Suppressor macrophage treated with lipopolysaccharide for 1 hour (primary cell): ENCODE measurements at regions not wholly inside any gene's neighbourhood (a gene's known extent, or its start where the extent isn't known, plus 50 kb on each side); places are given as distances from the start of the nearest gene placed in this dataset.
"Not testable (repeated sequence)": the region's sequence is repeated elsewhere in the genome, so short reads cannot be mapped to it uniquely, and the experiment has no call there.

Experiments
- DNase-seq, 3 donors: peaks; one replicate each; pipeline ENCODE4 v3.0.0-alpha.2; 2020 to 2022

- no peak for DNase-seq
These were observed 171.0 kb downstream of the HSD17B3 start for GRCh38 chr9:96130970-96131369.

DNA sequence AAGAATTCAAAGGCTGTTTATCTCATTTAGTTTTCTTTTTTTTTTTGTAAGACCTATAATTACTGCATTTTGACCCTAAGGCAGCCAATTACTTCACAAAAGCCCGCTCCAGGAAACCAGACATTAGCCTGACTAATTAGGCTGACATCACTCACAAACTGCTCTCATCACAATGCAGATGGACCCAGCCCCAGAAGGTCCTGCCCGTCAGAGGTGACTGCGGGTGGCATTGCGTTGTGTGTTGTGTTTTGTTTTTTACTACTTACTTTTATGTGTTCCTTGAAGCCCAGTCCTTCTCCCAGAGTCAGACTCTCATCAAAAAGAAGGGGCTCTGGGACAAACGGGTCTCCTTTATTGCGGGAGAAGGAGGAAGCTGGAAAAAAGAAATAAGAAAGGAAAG, 172.2 kb downstream of the HSD17B3 start:
- no peak for DNase-seq

DNA sequence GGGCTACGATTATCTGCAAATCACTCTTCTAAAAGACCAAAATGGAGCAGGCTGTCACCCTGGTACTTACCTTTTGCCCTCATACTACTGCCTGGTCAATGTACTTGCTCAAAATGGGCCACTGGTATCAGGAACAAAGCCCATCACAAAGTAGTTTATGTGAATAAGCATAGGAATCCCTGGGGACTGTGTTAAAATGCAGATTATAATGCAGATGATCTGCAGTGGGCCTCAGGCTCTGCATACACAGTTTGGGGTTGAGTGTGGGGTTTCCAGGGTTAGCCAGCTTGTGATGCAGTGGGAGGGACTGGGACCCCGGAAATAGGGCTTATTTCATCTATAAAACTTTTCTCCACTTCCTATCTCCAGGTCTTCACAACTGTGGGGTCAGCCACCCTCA, 173.1 kb downstream of the HSD17B3 start:
- no peak for DNase-seq

DNA sequence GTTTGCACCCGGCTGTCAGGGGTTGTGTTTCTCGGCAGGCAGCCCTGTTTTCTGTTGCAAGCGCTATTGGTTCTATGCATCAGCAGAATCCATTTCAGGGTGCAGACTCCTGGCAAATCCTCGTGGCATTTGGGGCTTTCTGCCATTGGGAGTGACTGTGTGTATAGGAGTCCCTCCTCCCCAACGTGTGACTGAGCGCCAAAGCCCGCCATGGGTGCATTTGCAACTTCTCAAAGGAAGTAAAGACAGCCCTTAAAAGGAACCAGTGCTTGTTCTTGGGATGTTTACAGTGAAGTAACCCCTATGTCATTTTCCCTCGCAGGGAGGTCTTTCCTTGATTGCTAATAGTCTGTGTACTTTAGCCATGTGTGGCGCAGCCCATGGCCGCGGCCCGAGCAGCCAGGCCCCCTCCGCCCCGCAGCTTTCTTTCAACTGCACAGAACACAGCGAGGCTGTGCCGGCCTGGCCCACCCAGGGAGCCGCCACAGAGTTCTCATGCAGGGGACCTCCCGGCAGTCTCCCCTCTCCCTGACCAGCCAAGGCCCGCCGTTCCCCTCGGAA, 175.6 kb downstream of the HSD17B3 start:
- DNase-seq, result peak in 1 of 3 donors; percentile 20

DNA sequence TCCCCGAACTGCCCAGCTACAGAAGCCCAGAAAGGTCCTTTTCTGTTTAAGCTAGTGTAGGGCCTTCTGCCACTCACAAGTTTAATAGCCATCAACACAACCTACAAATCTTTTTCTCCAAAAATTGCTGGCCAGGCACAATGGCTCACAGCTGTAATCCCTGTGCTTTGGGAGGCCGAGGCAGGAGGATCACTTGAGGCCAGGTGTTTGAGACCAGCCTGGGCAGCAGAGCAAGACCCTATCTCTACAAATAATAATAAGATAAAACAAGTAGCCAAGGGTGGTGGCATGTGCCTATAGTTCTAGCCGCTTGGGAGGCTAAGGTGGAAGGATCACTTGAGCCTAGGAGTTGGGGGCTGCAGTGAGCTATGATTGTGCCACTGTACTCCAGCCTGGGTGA, 176.4 kb downstream of the HSD17B3 start:
- DNase-seq, result no peak

DNA sequence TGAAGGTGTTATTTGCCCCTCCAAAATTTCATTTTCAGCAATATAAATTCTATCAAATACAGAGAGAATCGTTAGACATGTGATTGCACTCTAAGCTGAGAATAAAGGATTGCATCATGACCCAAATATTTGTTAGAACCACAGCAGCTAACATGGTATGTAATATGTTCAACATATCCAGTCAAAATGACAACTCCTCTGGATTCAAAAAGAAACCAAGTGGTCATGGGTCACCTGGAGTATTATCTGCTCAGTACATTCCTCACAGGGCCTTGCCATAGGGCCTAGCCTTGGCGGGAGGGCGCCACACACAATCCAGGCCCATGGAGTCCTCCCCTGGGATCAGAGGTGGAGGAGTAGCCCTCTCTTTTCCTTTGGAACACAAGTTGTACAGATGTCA, 179.2 kb downstream of the HSD17B3 start:
- no peak for DNase-seq

- no peak for DNase-seq
These were observed 179.7 kb downstream of the HSD17B3 start for GRCh38 chr9:96122282-96122681.

GRCh38 chr9:96121136-96121535, 180.8 kb downstream of the HSD17B3 start:
- no peak for DNase-seq

- DNase-seq, result peak; percentile 79 to 91 (median 86)
These were observed 184.4 kb downstream of the HSD17B3 start for GRCh38 chr9:96117398-96118080.

GRCh38 chr9:96116275-96117064, 185.5 kb downstream of the HSD17B3 start:
- DNase-seq, result peak in 2 of 3 donors; percentile 18 to 36

DNA sequence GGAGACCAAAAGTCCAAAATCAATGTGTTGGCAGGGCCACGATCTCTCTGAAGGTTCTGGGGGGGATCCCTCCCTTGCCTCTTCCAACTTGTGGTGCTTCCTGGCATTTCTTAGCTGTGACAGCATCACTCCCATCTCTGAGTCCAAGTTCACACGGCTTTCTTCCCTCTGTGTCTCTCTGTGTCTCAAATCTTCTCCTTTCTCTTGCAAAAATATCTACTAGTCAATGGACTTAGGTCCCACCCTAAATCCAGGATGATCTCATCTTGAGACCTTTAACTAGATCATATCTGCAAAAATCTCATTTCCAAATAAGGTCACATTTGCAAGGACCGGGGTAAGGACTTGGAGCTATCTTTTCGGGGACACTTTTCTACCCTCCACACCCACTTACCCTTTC, 186.1 kb downstream of the HSD17B3 start:
- no peak for DNase-seq

DNA sequence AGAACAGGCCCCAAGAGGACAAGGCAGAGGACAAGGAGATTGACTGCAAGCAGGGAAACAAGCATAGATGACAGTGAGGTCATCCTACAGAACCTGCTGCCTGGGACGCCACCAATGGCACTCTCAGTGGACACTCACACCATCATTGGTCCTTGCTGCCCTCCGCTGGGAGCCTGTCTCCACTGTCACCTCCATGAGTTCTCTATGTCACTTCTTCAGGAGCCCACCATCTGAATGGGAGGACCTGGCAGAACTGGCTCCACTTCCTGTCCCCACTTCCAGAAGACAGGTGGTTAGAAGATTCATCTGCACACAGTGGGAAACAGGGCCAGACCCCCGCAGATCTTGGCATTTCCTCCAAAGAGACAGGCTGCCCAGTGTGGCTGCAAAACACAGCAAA, 188.9 kb downstream of the HSD17B3 start:
- DNase-seq, result no peak

GRCh38 chr9:96109680-96110351, 192.2 kb downstream of the HSD17B3 start:
- DNase-seq, result peak; percentile 55 to 77 (median 67)

DNA sequence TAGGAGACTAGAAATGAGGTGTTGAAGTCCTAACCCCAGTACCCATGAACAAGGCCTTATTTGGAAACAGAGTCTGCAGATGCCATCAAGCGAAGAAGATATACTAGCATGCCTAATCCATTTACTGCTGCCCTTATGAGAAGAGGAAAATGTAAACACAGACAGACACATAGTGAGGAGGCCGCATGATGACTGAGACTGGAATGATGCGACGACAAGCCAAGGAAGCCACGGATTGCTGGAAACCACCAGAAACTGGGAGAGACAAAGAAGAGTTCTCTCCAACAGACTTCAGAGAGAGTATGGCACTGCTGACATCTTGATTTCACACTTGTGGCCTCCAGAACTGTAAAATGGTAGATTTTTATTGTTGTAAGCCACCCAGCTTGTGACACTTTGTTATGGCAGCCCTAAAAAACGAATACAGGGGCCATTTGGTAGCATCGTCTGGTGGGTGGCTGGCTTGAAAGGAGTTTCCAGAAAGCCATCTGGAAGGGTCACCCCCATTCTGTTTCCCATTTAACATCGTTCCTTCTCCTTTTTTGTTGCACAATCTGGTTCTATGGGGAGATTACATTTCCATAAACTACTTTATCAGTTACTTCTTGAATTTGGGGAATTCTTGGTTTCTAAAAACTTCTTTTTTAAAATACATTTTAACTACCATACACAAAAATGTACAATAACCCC, 193.1 kb downstream of the HSD17B3 start:
- DNase-seq, result peak; percentile 63 to 72 (median 68)

DNA sequence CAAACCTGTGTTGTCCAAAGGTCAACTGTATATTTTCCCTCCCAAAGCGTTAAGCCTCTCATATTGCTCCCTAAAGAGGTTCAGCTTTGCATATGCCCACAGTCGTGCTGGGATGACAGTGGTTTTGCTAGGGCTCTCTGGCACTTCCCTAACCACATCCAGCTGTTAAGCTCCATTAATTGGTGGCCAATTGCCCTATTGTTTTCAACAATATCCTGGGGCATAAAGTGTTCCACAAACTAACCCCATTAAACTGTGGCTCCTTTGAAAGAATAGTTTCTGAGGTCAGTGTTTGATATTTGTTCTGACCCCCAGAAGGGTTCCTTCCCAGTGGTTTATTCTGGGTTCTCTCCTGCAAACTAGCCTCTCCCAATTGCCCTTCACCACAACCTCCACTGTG, 194.5 kb downstream of the HSD17B3 start:
- DNase-seq, result no peak

DNA sequence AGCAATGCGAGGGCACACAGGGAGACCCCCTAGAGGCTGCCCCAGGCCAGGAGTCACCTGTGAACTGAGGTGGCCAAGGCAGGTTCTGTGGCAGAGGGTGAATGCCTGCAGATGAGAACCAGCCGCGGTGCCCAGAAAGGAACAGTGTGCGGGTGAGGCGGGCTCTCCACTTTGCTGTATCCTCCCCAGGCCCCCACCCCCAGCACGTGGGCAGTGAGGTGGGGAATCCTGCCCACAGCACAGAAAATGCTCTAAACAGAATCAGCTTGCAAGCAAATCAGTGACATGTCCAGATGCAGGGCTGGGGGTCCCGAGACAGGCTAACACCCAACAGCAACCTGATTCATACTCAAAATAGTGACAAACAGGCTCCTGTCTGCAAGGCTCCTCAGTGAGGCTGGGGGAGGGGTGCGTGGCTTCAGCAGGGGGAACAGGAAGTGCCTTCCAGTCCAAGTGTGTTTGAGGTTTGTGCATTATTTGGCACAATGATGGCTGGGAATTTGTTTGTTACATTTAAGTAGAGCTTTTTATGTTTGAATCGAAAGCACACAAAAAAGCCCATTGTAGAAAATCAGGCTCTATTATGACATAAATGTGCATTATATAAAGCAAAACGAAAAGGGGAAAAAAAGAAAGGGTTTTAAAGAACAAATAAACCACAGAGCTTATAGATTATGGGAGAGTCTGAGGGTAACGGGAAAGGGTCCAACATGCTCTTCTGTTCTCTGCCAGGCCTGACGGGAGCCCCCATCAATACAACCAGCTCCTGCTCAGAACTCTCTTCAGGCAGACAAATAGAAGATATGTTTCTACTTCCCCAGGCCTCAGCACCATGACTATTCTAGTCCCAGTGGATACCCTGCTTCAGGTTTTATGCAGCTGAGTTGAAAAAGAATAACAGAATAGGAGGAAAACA, 201.3 kb downstream of the HSD17B3 start:
- DNase-seq, result peak in 2 of 3 donors; percentile 32 to 48

- not testable (repeated sequence) for DNase-seq
These were observed 211.3 kb downstream of the HSD17B3 start for GRCh38 chr9:96090630-96091029.

DNA sequence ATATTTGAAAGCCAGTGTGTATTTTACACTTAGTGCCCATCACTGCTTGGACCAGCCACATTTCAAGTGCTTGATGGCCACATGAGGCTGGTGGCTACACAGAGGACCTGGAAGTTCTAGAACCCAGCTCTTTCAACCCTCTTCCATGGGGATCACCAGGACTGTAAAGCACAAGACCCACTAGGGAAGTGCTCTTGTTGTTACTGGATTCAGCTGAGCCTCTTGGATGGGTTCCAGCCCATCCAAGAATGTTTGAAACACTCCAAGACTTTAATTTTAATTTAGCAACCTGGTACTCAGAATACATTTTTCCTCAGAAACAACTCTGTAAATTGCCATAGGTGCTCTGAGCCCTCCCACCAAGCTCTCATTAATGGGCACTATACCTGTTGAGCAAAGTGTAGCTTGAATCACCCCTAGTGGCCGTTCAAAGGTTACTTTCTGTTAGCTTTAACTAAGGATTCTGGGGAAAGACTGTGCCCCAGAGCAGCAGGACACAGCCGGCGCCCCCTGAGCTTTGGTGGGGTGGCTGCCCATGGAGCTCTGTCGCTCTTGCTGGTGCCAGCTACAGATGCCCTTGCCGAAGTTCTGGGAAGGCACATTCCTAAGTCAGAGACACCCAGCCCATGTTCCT, 212.4 kb downstream of the HSD17B3 start:
- DNase-seq, result no peak

- no peak for DNase-seq
These were observed 213.0 kb downstream of the ERCC6L2 start for GRCh38 chr9:96088510-96088909.

GRCh38 chr9:96087669-96088299, 212.3 kb downstream of the ERCC6L2 start:
- no peak for DNase-seq
